ENCODE measurements at regions not wholly inside any gene's neighbourhood (a gene's known extent, or its start where the extent isn't known, plus 50 kb on each side); places are given as distances from the start of the nearest gene placed in this dataset.

DNA sequence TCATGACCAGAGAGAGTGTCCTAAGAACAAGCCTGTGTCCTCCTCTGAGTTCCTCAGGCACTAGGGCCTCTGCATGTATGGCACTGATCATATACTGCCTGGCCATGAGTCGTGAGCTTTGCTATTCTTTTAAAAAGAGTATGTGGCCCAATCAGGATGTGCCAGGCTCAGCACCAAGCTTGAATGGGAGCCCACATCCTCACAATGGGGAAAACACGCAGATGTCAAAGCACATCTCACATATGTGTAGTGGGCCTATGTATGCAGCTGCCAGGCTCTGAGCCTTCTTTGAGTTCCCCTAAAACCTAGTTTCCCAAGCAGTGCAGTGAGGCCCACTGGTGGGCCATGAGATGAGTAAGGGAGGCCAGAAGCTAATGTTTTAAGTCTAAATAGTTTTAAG is 69.9 kb upstream of the SLC1A4 start:
- TF ChIP-seq POLR2A (IDR thresholded peaks at IDR 0.05) (no peak), CTCF (IDR thresholded peaks at IDR 0.05) (no peak)
